Activated CD4-positive, alpha-beta T cell treated with anti-CD3 and anti-CD28 coated beads, Interleukin-2, amount 50 U/mL, for 24 hours (primary cell): ENCODE measurements at regions not wholly inside any gene's neighbourhood (a gene's known extent, or its start where the extent isn't known, plus 50 kb on each side); places are given as distances from the start of the nearest gene placed in this dataset.
A peak's percentile ranks its signal among the peaks of the same experiment; 100 is the strongest.
"Not testable (repeated sequence)": the region's sequence is repeated elsewhere in the genome, so short reads cannot be mapped to it uniquely, and the experiment has no call there.

Source experiments
- DNase-seq, 2 donors: peaks; one replicate each; pipeline ENCODE4 v3.0.0-alpha.2; 2020; ENCODE audit warnings: low read depth in 1 of 2, low spot score in 1 of 2

- no peak for DNase-seq
Measured at GRCh38 chr17:36695082-36695481, 93.7 kb downstream of the MRM1 start.

- DNase-seq = not testable (repeated sequence)
Measured at GRCh38 chr17:36695710-36696109, 94.3 kb downstream of the MRM1 start.

- DNase-seq = no peak
Measured at GRCh38 chr17:36696805-36697204, 95.4 kb downstream of the MRM1 start.

GRCh38 chr17:36697903-36698530 lies 96.6 kb downstream of the MRM1 start:
- DNase-seq = no peak

- DNase-seq = no peak
Measured at GRCh38 chr17:36701429-36702099, 100.2 kb downstream of the MRM1 start.

- no peak for DNase-seq
Measured at GRCh38 chr17:36702636-36703035, 101.3 kb downstream of the MRM1 start.

- DNase-seq = peak in 1 of 2 donors; percentile 21
Measured at GRCh38 chr17:36703860-36704266, 102.5 kb downstream of the MRM1 start.

GRCh38 chr17:36705283-36705795 lies 104.0 kb downstream of the MRM1 start:
- DNase-seq = no peak

GRCh38 chr17:36705874-36706731 lies 104.7 kb downstream of the MRM1 start:
- DNase-seq = peak in 1 of 2 donors; percentile 32

- DNase-seq = no peak
Measured at GRCh38 chr17:36707904-36708303, 106.5 kb downstream of the MRM1 start.

GRCh38 chr17:36714789-36715188 lies 113.4 kb downstream of the MRM1 start:
- no peak for DNase-seq

- no peak for DNase-seq
Measured at GRCh38 chr17:36715951-36716350, 114.6 kb downstream of the MRM1 start.

- DNase-seq = no peak
Measured at GRCh38 chr17:36717088-36717487, 115.7 kb downstream of the MRM1 start.

GRCh38 chr17:36720131-36720530 lies 118.7 kb downstream of the MRM1 start:
- DNase-seq = no peak

- DNase-seq = peak in 1 of 2 donors; percentile 39
Measured at GRCh38 chr17:36721560-36722120, 120.3 kb downstream of the MRM1 start.

- peak; percentile 63 to 64 for DNase-seq
Measured at GRCh38 chr17:36722121-36722902, 120.9 kb downstream of the MRM1 start.

- DNase-seq = no peak
Measured at GRCh38 chr17:36722903-36723263, 121.5 kb downstream of the MRM1 start.

GRCh38 chr17:36723459-36724025 lies 122.2 kb downstream of the MRM1 start:
- no peak for DNase-seq

- DNase-seq = no peak
Measured at GRCh38 chr17:36726199-36726598, 124.8 kb downstream of the MRM1 start.

- no peak for DNase-seq
Measured at GRCh38 chr17:36727052-36727451, 125.7 kb downstream of the MRM1 start.
